D721Med (cell line): ENCODE measurements at regions not wholly inside any gene's neighbourhood (a gene's known extent, or its start where the extent isn't known, plus 50 kb on each side); places are given as distances from the start of the nearest gene placed in this dataset.

Source experiments
- DNase-seq: peaks from one replicate; pipeline ENCODE4 v3.0.0; 2011; ENCODE audit warnings: low spot score; ENCODE audit not compliant: insufficient read length
- FAIRE-seq: peaks from 2 replicates; lab custom pipeline; 2011; peaks lifted over from hg19 to GRCh38; lab: Jason Lieb, UNC
- CTCF ChIP-seq: IDR thresholded peaks from 2 replicates; pipeline ENCODE4 v1.5.1; 2012; ENCODE audit warnings: mild to moderate bottlenecking, control low read depth; ENCODE audit not compliant: insufficient read depth; ENCODE audit errors: missing control alignments

GRCh38 chr14:26199590-26200370 is 398.1 kb downstream of the NOVA1 start:
- FAIRE-seq: no peak
- no peak for DNase-seq
- TF ChIP-seq CTCF: no peak

- no peak for TF ChIP-seq CTCF
- FAIRE-seq (no peak), DNase-seq (no peak)
Measured at GRCh38 chr14:26199096-26199495, 398.7 kb downstream of the NOVA1 start.

- TF ChIP-seq CTCF: no peak
- DNase-seq (no peak), FAIRE-seq (no peak)
Measured at GRCh38 chr14:26194816-26195215, 403.0 kb downstream of the NOVA1 start.

GRCh38 chr14:26191671-26192070 is 406.2 kb downstream of the NOVA1 start:
- FAIRE-seq (no peak), DNase-seq (no peak)
- no peak for TF ChIP-seq CTCF

- TF ChIP-seq CTCF: no peak
- no peak for DNase-seq
- no peak for FAIRE-seq
Measured at GRCh38 chr14:26191123-26191522, 406.7 kb downstream of the NOVA1 start.

- no peak for TF ChIP-seq CTCF
- DNase-seq (no peak), FAIRE-seq (no peak)
Measured at GRCh38 chr14:26190646-26191045, 407.2 kb downstream of the NOVA1 start.

- TF ChIP-seq CTCF: no peak
- DNase-seq (no peak), FAIRE-seq (no peak)
Measured at GRCh38 chr14:26187996-26188620, 409.7 kb downstream of the NOVA1 start.
